ENCODE measurements at regions not wholly inside any gene's neighbourhood (a gene's known extent, or its start where the extent isn't known, plus 50 kb on each side); places are given as distances from the start of the nearest gene placed in this dataset.

DNA sequence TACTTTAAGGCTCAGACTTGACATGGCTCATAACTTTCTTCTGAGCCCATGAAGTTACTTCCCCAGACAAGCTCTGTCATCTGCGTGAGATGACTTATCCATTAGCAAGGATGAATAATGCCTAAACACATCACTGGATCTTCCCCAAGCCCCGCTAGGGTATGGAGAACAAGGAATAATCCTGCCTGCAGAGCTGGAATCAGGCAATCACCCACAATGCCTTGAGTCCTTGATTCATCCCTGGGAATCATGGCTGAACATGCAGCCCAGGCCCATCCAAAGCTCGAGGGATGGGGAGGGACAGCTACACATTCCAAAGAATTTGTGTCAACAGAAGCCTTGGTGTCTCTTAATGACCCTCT lies 131.7 kb downstream of the PSMG1 start:
- TF ChIP-seq, protein P1, sequence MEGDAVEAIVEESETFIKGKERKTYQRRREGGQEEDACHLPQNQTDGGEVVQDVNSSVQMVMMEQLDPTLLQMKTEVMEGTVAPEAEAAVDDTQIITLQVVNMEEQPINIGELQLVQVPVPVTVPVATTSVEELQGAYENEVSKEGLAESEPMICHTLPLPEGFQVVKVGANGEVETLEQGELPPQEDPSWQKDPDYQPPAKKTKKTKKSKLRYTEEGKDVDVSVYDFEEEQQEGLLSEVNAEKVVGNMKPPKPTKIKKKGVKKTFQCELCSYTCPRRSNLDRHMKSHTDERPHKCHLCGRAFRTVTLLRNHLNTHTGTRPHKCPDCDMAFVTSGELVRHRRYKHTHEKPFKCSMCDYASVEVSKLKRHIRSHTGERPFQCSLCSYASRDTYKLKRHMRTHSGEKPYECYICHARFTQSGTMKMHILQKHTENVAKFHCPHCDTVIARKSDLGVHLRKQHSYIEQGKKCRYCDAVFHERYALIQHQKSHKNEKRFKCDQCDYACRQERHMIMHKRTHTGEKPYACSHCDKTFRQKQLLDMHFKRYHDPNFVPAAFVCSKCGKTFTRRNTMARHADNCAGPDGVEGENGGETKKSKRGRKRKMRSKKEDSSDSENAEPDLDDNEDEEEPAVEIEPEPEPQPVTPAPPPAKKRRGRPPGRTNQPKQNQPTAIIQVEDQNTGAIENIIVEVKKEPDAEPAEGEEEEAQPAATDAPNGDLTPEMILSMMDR (IDR thresholded peaks at IDR 0.05; ENCODE audit: insufficient read depth, low read length): no peak
- TF ChIP-seq POLR2AphosphoS5 (IDR thresholded peaks at IDR 0.05; ENCODE audit: low read depth): no peak

All from HL-60 (cell line).